Spleen (tissue), 11 donors: ENCODE measurements at regions not wholly inside any gene's neighbourhood (a gene's known extent, or its start where the extent isn't known, plus 50 kb on each side); places are given as distances from the start of the nearest gene placed in this dataset.

Experiments used
- DNase-seq: peaks from one replicate; pipeline ENCODE4 v3.0.0-alpha.2; 2020
- H3K27ac ChIP-seq, 8 donors: fragments of 200-600 bp; sonication (generic) in 7 of 8; 1 replicate in 4 of 8; 2 replicates in 4 of 8; pipeline versions ENCODE4 v1.5.0 to v1.8.0; 2016 to 2021; ENCODE audit warnings: inconsistent platforms in 4 of 8, mild to moderate bottlenecking in 4 of 8, moderate library complexity in 1 of 8
- H3K27me3 ChIP-seq, 7 donors: fragments of 200-600 bp; sonication (generic) in 6 of 7; replicated peaks in 1 of 7; 1 replicate in 4 of 7; 2 replicates in 3 of 7; pipeline versions ENCODE4 v1.5.0 to v1.8.0; 2016 to 2021; ENCODE audit warnings: inconsistent platforms in 3 of 7, mild to moderate bottlenecking in 1 of 7
- H3K36me3 ChIP-seq, 6 donors: fragments of 200-600 bp; sonication (generic) in 5 of 6; 1 replicate in 4 of 6; 2 replicates in 2 of 6; pipeline versions ENCODE4 v1.5.0 to v1.8.0; 2016 to 2021; ENCODE audit warnings: inconsistent platforms in 2 of 6
- H3K4me1 ChIP-seq, 6 donors: fragments of 200-600 bp; sonication (generic) in 5 of 6; 1 replicate in 3 of 6; 2 replicates in 3 of 6; pipeline versions ENCODE4 v1.5.0 to v1.8.0; 2016 to 2021; ENCODE audit warnings: inconsistent platforms in 3 of 6
- H3K4me3 ChIP-seq, 8 donors: fragments of 200-600 bp; sonication (generic) in 7 of 8; 1 replicate in 4 of 8; 2 replicates in 4 of 8; pipeline versions ENCODE4 v1.5.0 to v1.8.0; 2016 to 2021; ENCODE audit warnings: inconsistent platforms in 4 of 8, mild to moderate bottlenecking in 4 of 8, moderate library complexity in 2 of 8
- H3K9me3 ChIP-seq, 8 donors: fragments of 200-600 bp; sonication (generic) in 7 of 8; 1 replicate in 4 of 8; 2 replicates in 4 of 8; pipeline versions ENCODE4 v1.5.0 to v1.8.0; 2016 to 2021; ENCODE audit warnings: inconsistent platforms in 4 of 8
- CTCF ChIP-seq, 11 experiments: fragments of 200-600 bp in 7 of 11; fragments of 450-650 bp in 4 of 11; sonication (generic) in 4 of 11; IDR thresholded peaks in 8 of 11; conservative IDR thresholded peaks in 3 of 11; 1 replicate in 7 of 11; 2 replicates in 4 of 11; pipeline versions ENCODE4 v1.4.0 to v1.8.0; 2016 to 2021; ENCODE audit warnings: antibody characterized with exemption in 11 of 11, inconsistent platforms in 4 of 11, mild to moderate bottlenecking in 1 of 11
- POLR2A ChIP-seq, 3 donors: fragments of 450-650 bp; IDR thresholded peaks; one replicate each; pipeline ENCODE4 v1.5.1; 2017; ENCODE audit warnings: antibody characterized with exemption in 3 of 3, mild to moderate bottlenecking in 1 of 3
- POLR2AphosphoS5 ChIP-seq, 3 donors: sonication (generic); formaldehyde crosslinking; IDR thresholded peaks; one replicate each; pipeline ENCODE4 v1.5.1; 2017; ENCODE audit warnings: antibody characterized with exemption in 3 of 3
- WGBS, 5 donors: extraction: QIAGEN DNeasy Blood & Tissue Kit in 3 of 5; methylation state at CpG; one replicate each; pipeline versions ENCODE4 v1.1.5 to v1.1.7; 2013 to 2018; 5-methylcytosine and 5-hydroxymethylcytosine counted together
- intact Hi-C: fragments of 100-400 bp; cut with DNase I; formaldehyde crosslinking; loops from one replicate; pipeline ENCODE4 v1.15.0; 2023; ENCODE audit warnings: low total_unique reads
- donor health status: healthy with polysubstance abuse.
- donor health status: DM: no; HTN: no; CAD: no; lungs with moderate emphysema.
- donor health status: DM: no; HTN: no; CAD: no.
- donor health status: Bipolar disorder and iron deficiency.
- donor health status: healthy.
- donor health status: DM: no; HTN: no; CAD: no.
- donor health status: DM: yes; HTN: yes; CAD: no.

- no peaks in the 10 kb centered on the region for H3K36me3 ChIP-seq
- no peak for DNase-seq
- H3K4me1 ChIP-seq, result no peaks in the 10 kb centered on the region
- intact Hi-C loops, result no loop called here
- no peaks in the 10 kb centered on the region for H3K27me3 ChIP-seq
- no peak for TF ChIP-seq POLR2A (IDR thresholded peaks at IDR 0.05)
- no peak for TF ChIP-seq POLR2AphosphoS5 (IDR thresholded peaks at IDR 0.05)
- no peak for TF ChIP-seq CTCF (IDR thresholded peaks at IDR 0.05 in 8 of 11, conservative IDR thresholded peaks at IDR 0.05 in 3 of 11)
- no peak overlapping the region for H3K27ac ChIP-seq
- H3K9me3 ChIP-seq, result no peaks in the 10 kb centered on the region
- H3K4me3 ChIP-seq, result no peak overlapping the region
These were observed 664.9 kb downstream of the TAF11L14 start for GRCh38 chr5:18299166-18299565.

GRCh38 chr5:18305288-18305924, 671.1 kb downstream of the TAF11L14 start:
- Histone ChIP-seq H3K36me3 (no peaks in the 10 kb centered on the region), H3K27ac (no peak overlapping the region), H3K27me3 (no peaks in the 10 kb centered on the region), H3K9me3 (no peaks in the 10 kb centered on the region), H3K4me1 (no peaks in the 10 kb centered on the region), H3K4me3 (no peak overlapping the region)
- TF ChIP-seq CTCF (IDR thresholded peaks at IDR 0.05 in 8 of 11, conservative IDR thresholded peaks at IDR 0.05 in 3 of 11) (peak in 9 of 11 experiments; percentile 31 to 68 (median 59)), POLR2AphosphoS5 (IDR thresholded peaks at IDR 0.05) (no peak)
- WGBS, 5 donors, result 77 to 86% (median 81%) methylated on average over 8 of the region's 8 CpGs
- no peak for DNase-seq
- intact Hi-C loops, result no loop called here

- Histone ChIP-seq H3K27me3 (no peaks in the 10 kb centered on the region), H3K27ac (no peak overlapping the region), H3K4me1 (peaks cover 0 to 6% (median 0%) of the 10 kb centered on the region in 6 donors), H3K4me3 (no peak overlapping the region), H3K9me3 (no peaks in the 10 kb centered on the region), H3K36me3 (no peaks in the 10 kb centered on the region)
- 37 to 70% (median 55%) methylated on average over 3 of the region's 3 CpGs for WGBS, 5 donors
- intact Hi-C loops, result loop anchor here (10.0 kb wide), 1 partner anchor 1096 kb away; the partner anchor contains the start of gene BASP1
- TF ChIP-seq POLR2AphosphoS5 (IDR thresholded peaks at IDR 0.05) (no peak), CTCF (IDR thresholded peaks at IDR 0.05 in 8 of 11, conservative IDR thresholded peaks at IDR 0.05 in 3 of 11) (no peak), POLR2A (IDR thresholded peaks at IDR 0.05) (no peak)
- no peak for DNase-seq
These were observed 677.0 kb downstream of the TAF11L14 start for GRCh38 chr5:18311266-18311665.

- H3K4me3 ChIP-seq, result no peak overlapping the region
- no peak overlapping the region for H3K27ac ChIP-seq
- TF ChIP-seq CTCF (IDR thresholded peaks at IDR 0.05 in 8 of 11, conservative IDR thresholded peaks at IDR 0.05 in 3 of 11) (no peak), POLR2AphosphoS5 (IDR thresholded peaks at IDR 0.05) (no peak), POLR2A (IDR thresholded peaks at IDR 0.05) (no peak)
- no peak for DNase-seq
- H3K27me3 ChIP-seq, result no peaks in the 10 kb centered on the region
- H3K4me1 ChIP-seq, result peaks cover 0 to 6% (median 0%) of the 10 kb centered on the region in 6 donors
- WGBS, 5 donors, result 82 to 96% (median 92%) methylated on average over 1 of the region's 1 CpG
- H3K36me3 ChIP-seq, result no peaks in the 10 kb centered on the region
- no peaks in the 10 kb centered on the region for H3K9me3 ChIP-seq
- intact Hi-C loops, result loop anchor here (10.0 kb wide), 1 partner anchor 1097 kb away; the partner anchor contains the start of gene BASP1
These were observed 677.8 kb downstream of the TAF11L14 start for GRCh38 chr5:18312016-18312415.
